B cell (primary cell): ENCODE measurements at regions not wholly inside any gene's neighbourhood (a gene's known extent, or its start where the extent isn't known, plus 50 kb on each side); places are given as distances from the start of the nearest gene placed in this dataset.

Experiments
- ATAC-seq: fragments of 200-7000 bp; cut with Tn5 transposase; one replicate; pipeline ENCODE4 v1.10.0; 2021; ENCODE audit warnings: low read depth, mild to moderate bottlenecking, moderate number of reproducible peaks, moderate library complexity
- CTCF ChIA-PET: fragments of 350-600 bp; sonication (Branson Sonifier 250); formaldehyde crosslinking; loops from one replicate; lab custom pipeline; 2021; ENCODE audit warnings: antibody characterized with exemption, inconsistent platforms; lab: Charles Lee
- POLR2A ChIA-PET: fragments of 350-600 bp; sonication (Branson Sonifier 250); formaldehyde crosslinking; loops from one replicate; lab custom pipeline; 2021; ENCODE audit warnings: antibody characterized with exemption; lab: Charles Lee
- DNase-seq: peaks from one replicate; pipeline ENCODE4 v3.0.0; 2013
- H2AFZ ChIP-seq: 2 replicates; pipeline ENCODE4 v1.6.1; 2012; ENCODE audit warnings: mild to moderate bottlenecking, low read depth, low read length; ENCODE audit not compliant: insufficient read depth, poor library complexity, severe bottlenecking
- H3K27ac ChIP-seq, 2 donors: 1 replicate in 1 of 2; 2 replicates in 1 of 2; pipeline ENCODE4 v1.5.1; 2012 to 2013; ENCODE audit warnings: low read length in 2 of 2, mild to moderate bottlenecking in 2 of 2, moderate library complexity in 1 of 2
- H3K27me3 ChIP-seq, 4 experiments: fragments of 200-600 bp in 1 of 4; sonication (generic) in 1 of 4; replicated peaks in 1 of 4; 1 replicate in 2 of 4; 2 replicates in 2 of 4; pipeline versions ENCODE4 v1.6.1 to v1.7.0; 2013 to 2016; ENCODE audit warnings: low read length in 3 of 4, mild to moderate bottlenecking in 2 of 4, mixed read lengths in 1 of 4, moderate library complexity in 1 of 4; ENCODE audit not compliant: insufficient read depth in 4 of 4, control insufficient read depth in 3 of 4; ENCODE audit errors: control extremely low read depth in 1 of 4
- H3K36me3 ChIP-seq, 2 experiments: replicated peaks in 1 of 2; 1 replicate in 1 of 2; 2 replicates in 1 of 2; pipeline versions ENCODE4 v1.6.1 to v1.7.1; 2013; ENCODE audit warnings: low read length in 1 of 2; ENCODE audit not compliant: insufficient read depth in 2 of 2, control insufficient read depth in 1 of 2; ENCODE audit errors: control extremely low read depth in 1 of 2, extremely low read depth in 1 of 2
- H3K4me1 ChIP-seq, 2 donors: fragments of 200-600 bp in 1 of 2; sonication (generic) in 1 of 2; 1 replicate in 1 of 2; 2 replicates in 1 of 2; pipeline versions ENCODE4 v1.5.1 to v1.6.1; 2013 to 2017; ENCODE audit warnings: low read length in 2 of 2; ENCODE audit not compliant: control insufficient read depth in 2 of 2, insufficient read depth in 2 of 2
- H3K4me2 ChIP-seq: replicated peaks from 2 replicates; pipeline ENCODE3; 2012; ENCODE audit warnings: mild to moderate bottlenecking, low read depth, low read length; ENCODE audit not compliant: poor library complexity, severe bottlenecking
- H3K4me3 ChIP-seq, 5 experiments: fragments of 200-600 bp in 1 of 5; sonication (generic) in 1 of 5; 1 replicate in 3 of 5; 2 replicates in 2 of 5; pipeline versions ENCODE4 v1.5.1 to v1.7.0; 2011 to 2016; ENCODE audit warnings: low read length in 4 of 5, mild to moderate bottlenecking in 4 of 5, low read depth in 2 of 5, control low read depth in 1 of 5, moderate library complexity in 1 of 5; ENCODE audit not compliant: insufficient read depth in 1 of 5; ENCODE audit errors: control extremely low read depth in 1 of 5, extremely low read depth in 1 of 5
- H3K79me2 ChIP-seq: fragments of 200-600 bp; sonication (generic); one replicate; pipeline ENCODE4 v1.6.0; 2016; ENCODE audit warnings: low read length; ENCODE audit not compliant: control insufficient read depth, insufficient read depth
- H3K9ac ChIP-seq: fragments of 200-600 bp; sonication (generic); 2 replicates; pipeline ENCODE4 v1.6.1; 2017; ENCODE audit warnings: mild to moderate bottlenecking, low read length, moderate library complexity
- H3K9me3 ChIP-seq, 3 donors: one replicate each; pipeline versions ENCODE4 v1.6.1 to v1.7.1; 2013; ENCODE audit warnings: low read length in 2 of 3; ENCODE audit not compliant: control insufficient read depth in 2 of 3, insufficient read depth in 1 of 3; ENCODE audit errors: control extremely low read depth in 1 of 3
- H4K20me1 ChIP-seq: 2 replicates; pipeline ENCODE4 v1.6.0; 2012; ENCODE audit warnings: mild to moderate bottlenecking, low read length; ENCODE audit not compliant: insufficient read depth, control insufficient read depth, poor library complexity, severe bottlenecking
- H3K27ac Mint-ChIP-seq: one replicate; pipeline ENCODE4 v1.8.0; 2021; ENCODE audit warnings: mixed read lengths
- H3K27me3 Mint-ChIP-seq: one replicate; pipeline ENCODE4 v1.8.0; 2021; ENCODE audit warnings: mixed read lengths
- H3K4me1 Mint-ChIP-seq: one replicate; pipeline ENCODE4 v1.8.0; 2021; ENCODE audit warnings: mixed read lengths
- H3K4me3 Mint-ChIP-seq: one replicate; pipeline ENCODE4 v1.8.0; 2021; ENCODE audit warnings: mixed read lengths
- H3K9me3 Mint-ChIP-seq: one replicate; pipeline ENCODE4 v1.8.0; 2022; ENCODE audit warnings: mixed read lengths; ENCODE audit not compliant: insufficient read depth
- EZH2 ChIP-seq: IDR thresholded peaks from 2 replicates; pipeline ENCODE4 v1.6.1; 2012; ENCODE audit warnings: borderline replicate concordance, low read depth, mild to moderate bottlenecking, moderate library complexity, low read length; ENCODE audit not compliant: insufficient read depth, poor library complexity, severe bottlenecking
- WGBS: methylation state at CpG from one replicate; pipeline ENCODE4 v1.1.5; 2013; ENCODE audit warnings: missing lambda C conversion rate; ENCODE audit not compliant: insufficient coverage; 5-methylcytosine and 5-hydroxymethylcytosine counted together
- intact Hi-C: fragments of 100-400 bp; cut with micrococcal nuclease; formaldehyde crosslinking; loops from one replicate; pipeline ENCODE4 v1.10.0; 2022
- TF ChIP-seq, protein P1 (sequence below): fragments of 200-600 bp; IDR thresholded peaks from one replicate; pipeline ENCODE4 v1.8.0; 2022; ENCODE audit warnings: antibody characterized with exemption, mild to moderate bottlenecking

DNA sequence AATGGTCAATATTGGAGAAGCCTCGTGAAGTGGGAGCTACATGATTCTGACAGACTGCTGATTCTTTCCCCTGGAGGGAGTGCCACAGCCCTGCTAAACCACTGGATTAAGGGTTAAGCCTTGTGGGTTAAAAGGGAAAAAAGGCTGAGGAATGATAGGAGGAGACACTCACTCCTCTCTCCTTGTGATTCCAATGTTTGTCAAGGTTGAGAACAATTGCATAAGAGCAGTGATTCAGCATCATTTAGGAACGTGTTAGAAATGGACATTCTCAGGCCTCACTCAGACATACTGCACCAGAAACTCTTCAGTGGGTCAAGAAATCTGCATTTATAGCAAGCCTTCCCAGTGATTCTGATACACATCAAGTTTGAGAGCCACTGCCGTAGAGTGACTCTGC is 87.8 kb upstream of the GZMB start:
- Mint-ChIP-seq H3K27ac (no peak overlapping the region), H3K4me1 (no peaks in the 10 kb centered on the region), H3K4me3 (no peak overlapping the region), H3K9me3 (no peaks in the 10 kb centered on the region), H3K27me3 (peaks cover 50% of the 10 kb centered on the region)
- Histone ChIP-seq H4K20me1 (no peaks in the 10 kb centered on the region), H3K4me2 (no peak overlapping the region), H3K4me1 (no peaks in the 10 kb centered on the region), H3K36me3 (no peaks in the 10 kb centered on the region), H2AFZ (no peak overlapping the region), H3K27ac (no peak overlapping the region), H3K9ac (no peak overlapping the region), H3K4me3 (no peak overlapping the region), H3K79me2 (no peaks in the 10 kb centered on the region), H3K9me3 (peaks cover 0 to 6% (median 0%) of the 10 kb centered on the region in 3 donors), H3K27me3 (peaks cover 0 to 23% (median 11%) of the 10 kb centered on the region in 4 experiments)
- ChIA-PET POLR2A (no interaction called here), CTCF (interaction anchor here (1.3 to 1.9 kb wide), 3 partner anchors 9 to 13 kb away, joined by 5 to 9 read pairs (median 5); no protein-coding TSS in a partner anchor)
- WGBS = no CpG with 5 or more reads among the region's 3 CpGs
- TF ChIP-seq EZH2 = no peak
- TF ChIP-seq, protein P1, sequence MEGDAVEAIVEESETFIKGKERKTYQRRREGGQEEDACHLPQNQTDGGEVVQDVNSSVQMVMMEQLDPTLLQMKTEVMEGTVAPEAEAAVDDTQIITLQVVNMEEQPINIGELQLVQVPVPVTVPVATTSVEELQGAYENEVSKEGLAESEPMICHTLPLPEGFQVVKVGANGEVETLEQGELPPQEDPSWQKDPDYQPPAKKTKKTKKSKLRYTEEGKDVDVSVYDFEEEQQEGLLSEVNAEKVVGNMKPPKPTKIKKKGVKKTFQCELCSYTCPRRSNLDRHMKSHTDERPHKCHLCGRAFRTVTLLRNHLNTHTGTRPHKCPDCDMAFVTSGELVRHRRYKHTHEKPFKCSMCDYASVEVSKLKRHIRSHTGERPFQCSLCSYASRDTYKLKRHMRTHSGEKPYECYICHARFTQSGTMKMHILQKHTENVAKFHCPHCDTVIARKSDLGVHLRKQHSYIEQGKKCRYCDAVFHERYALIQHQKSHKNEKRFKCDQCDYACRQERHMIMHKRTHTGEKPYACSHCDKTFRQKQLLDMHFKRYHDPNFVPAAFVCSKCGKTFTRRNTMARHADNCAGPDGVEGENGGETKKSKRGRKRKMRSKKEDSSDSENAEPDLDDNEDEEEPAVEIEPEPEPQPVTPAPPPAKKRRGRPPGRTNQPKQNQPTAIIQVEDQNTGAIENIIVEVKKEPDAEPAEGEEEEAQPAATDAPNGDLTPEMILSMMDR = no peak
- ATAC-seq (no peak), DNase-seq (no peak)
- intact Hi-C loops = no loop called here

DNA sequence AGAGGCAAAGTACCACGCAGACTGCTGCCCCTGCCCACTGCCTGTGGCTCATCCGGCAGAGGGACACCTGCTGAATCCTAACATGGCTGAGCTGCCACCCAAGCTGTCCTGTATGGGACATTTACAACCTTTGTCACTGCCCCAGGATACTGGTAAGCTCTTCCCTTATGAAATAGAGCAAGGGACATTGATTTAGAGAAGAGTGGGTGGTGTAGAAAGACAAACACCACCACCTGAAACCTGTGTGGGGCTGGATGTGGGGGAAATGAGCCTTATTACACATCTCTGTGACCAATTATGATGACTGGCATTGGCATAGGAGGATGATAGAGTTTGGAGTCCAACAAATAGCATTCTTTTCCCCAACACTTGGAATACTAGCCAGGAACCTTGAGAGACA is 81.2 kb upstream of the GZMB start:
- intact Hi-C loops = no loop called here
- Mint-ChIP-seq H3K27me3 (peaks cover 17% of the 10 kb centered on the region), H3K27ac (no peak overlapping the region), H3K4me3 (no peak overlapping the region), H3K9me3 (no peaks in the 10 kb centered on the region), H3K4me1 (peaks cover 16% of the 10 kb centered on the region)
- H3K4me1 ChIP-seq = peaks cover 0 to 12% of the 10 kb centered on the region in 2 donors
- ATAC-seq = no peak
- H3K4me2 ChIP-seq = no peak overlapping the region
- ChIA-PET CTCF (interaction anchor here (1.6 kb wide), 1 partner anchor 10 kb away, joined by 3 read pairs; no protein-coding TSS in a partner anchor), POLR2A (no interaction called here)
- no peaks in the 10 kb centered on the region for H3K36me3 ChIP-seq
- no peaks in the 10 kb centered on the region for H3K9me3 ChIP-seq
- H3K27me3 ChIP-seq = peaks cover 0 to 13% (median 8%) of the 10 kb centered on the region in 4 experiments
- no peak overlapping the region for H3K4me3 ChIP-seq
- H3K9ac ChIP-seq = no peak overlapping the region
- DNase-seq = no peak
- TF ChIP-seq, protein P1 = no peak
- no peak for TF ChIP-seq EZH2
- no peaks in the 10 kb centered on the region for H4K20me1 ChIP-seq
- no peaks in the 10 kb centered on the region for H3K79me2 ChIP-seq
- no peak overlapping the region for H2AFZ ChIP-seq
- H3K27ac ChIP-seq = no peak overlapping the region
- WGBS = 100% methylated on average over 2 of the region's 2 CpGs
